B cell (primary cell): ENCODE measurements at regions not wholly inside any gene's neighbourhood (a gene's known extent, or its start where the extent isn't known, plus 50 kb on each side); places are given as distances from the start of the nearest gene placed in this dataset.

Source experiments
- ATAC-seq: fragments of 200-7000 bp; cut with Tn5 transposase; one replicate; pipeline ENCODE4 v1.10.0; 2021; ENCODE audit warnings: low read depth, mild to moderate bottlenecking, moderate number of reproducible peaks, moderate library complexity
- CTCF ChIA-PET: fragments of 350-600 bp; sonication (Branson Sonifier 250); formaldehyde crosslinking; loops from one replicate; lab custom pipeline; 2021; ENCODE audit warnings: antibody characterized with exemption, inconsistent platforms; lab: Charles Lee
- POLR2A ChIA-PET: fragments of 350-600 bp; sonication (Branson Sonifier 250); formaldehyde crosslinking; loops from one replicate; lab custom pipeline; 2021; ENCODE audit warnings: antibody characterized with exemption; lab: Charles Lee
- DNase-seq: peaks from one replicate; pipeline ENCODE4 v3.0.0; 2013
- H2AFZ ChIP-seq: 2 replicates; pipeline ENCODE4 v1.6.1; 2012; ENCODE audit warnings: mild to moderate bottlenecking, low read depth, low read length; ENCODE audit not compliant: insufficient read depth, poor library complexity, severe bottlenecking
- H3K27ac ChIP-seq, 2 donors: 1 replicate in 1 of 2; 2 replicates in 1 of 2; pipeline ENCODE4 v1.5.1; 2012 to 2013; ENCODE audit warnings: low read length in 2 of 2, mild to moderate bottlenecking in 2 of 2, moderate library complexity in 1 of 2
- H3K27me3 ChIP-seq, 4 experiments: fragments of 200-600 bp in 1 of 4; sonication (generic) in 1 of 4; replicated peaks in 1 of 4; 1 replicate in 2 of 4; 2 replicates in 2 of 4; pipeline versions ENCODE4 v1.6.1 to v1.7.0; 2013 to 2016; ENCODE audit warnings: low read length in 3 of 4, mild to moderate bottlenecking in 2 of 4, mixed read lengths in 1 of 4, moderate library complexity in 1 of 4; ENCODE audit not compliant: insufficient read depth in 4 of 4, control insufficient read depth in 3 of 4; ENCODE audit errors: control extremely low read depth in 1 of 4
- H3K36me3 ChIP-seq, 2 experiments: replicated peaks in 1 of 2; 1 replicate in 1 of 2; 2 replicates in 1 of 2; pipeline versions ENCODE4 v1.6.1 to v1.7.1; 2013; ENCODE audit warnings: low read length in 1 of 2; ENCODE audit not compliant: insufficient read depth in 2 of 2, control insufficient read depth in 1 of 2; ENCODE audit errors: control extremely low read depth in 1 of 2, extremely low read depth in 1 of 2
- H3K4me1 ChIP-seq, 2 donors: fragments of 200-600 bp in 1 of 2; sonication (generic) in 1 of 2; 1 replicate in 1 of 2; 2 replicates in 1 of 2; pipeline versions ENCODE4 v1.5.1 to v1.6.1; 2013 to 2017; ENCODE audit warnings: low read length in 2 of 2; ENCODE audit not compliant: control insufficient read depth in 2 of 2, insufficient read depth in 2 of 2
- H3K4me2 ChIP-seq: replicated peaks from 2 replicates; pipeline ENCODE3; 2012; ENCODE audit warnings: mild to moderate bottlenecking, low read depth, low read length; ENCODE audit not compliant: poor library complexity, severe bottlenecking
- H3K4me3 ChIP-seq, 5 experiments: fragments of 200-600 bp in 1 of 5; sonication (generic) in 1 of 5; 1 replicate in 3 of 5; 2 replicates in 2 of 5; pipeline versions ENCODE4 v1.5.1 to v1.7.0; 2011 to 2016; ENCODE audit warnings: low read length in 4 of 5, mild to moderate bottlenecking in 4 of 5, low read depth in 2 of 5, control low read depth in 1 of 5, moderate library complexity in 1 of 5; ENCODE audit not compliant: insufficient read depth in 1 of 5; ENCODE audit errors: control extremely low read depth in 1 of 5, extremely low read depth in 1 of 5
- H3K79me2 ChIP-seq: fragments of 200-600 bp; sonication (generic); one replicate; pipeline ENCODE4 v1.6.0; 2016; ENCODE audit warnings: low read length; ENCODE audit not compliant: control insufficient read depth, insufficient read depth
- H3K9ac ChIP-seq: fragments of 200-600 bp; sonication (generic); 2 replicates; pipeline ENCODE4 v1.6.1; 2017; ENCODE audit warnings: mild to moderate bottlenecking, low read length, moderate library complexity
- H3K9me3 ChIP-seq, 3 donors: one replicate each; pipeline versions ENCODE4 v1.6.1 to v1.7.1; 2013; ENCODE audit warnings: low read length in 2 of 3; ENCODE audit not compliant: control insufficient read depth in 2 of 3, insufficient read depth in 1 of 3; ENCODE audit errors: control extremely low read depth in 1 of 3
- H4K20me1 ChIP-seq: 2 replicates; pipeline ENCODE4 v1.6.0; 2012; ENCODE audit warnings: mild to moderate bottlenecking, low read length; ENCODE audit not compliant: insufficient read depth, control insufficient read depth, poor library complexity, severe bottlenecking
- H3K27ac Mint-ChIP-seq: one replicate; pipeline ENCODE4 v1.8.0; 2021; ENCODE audit warnings: mixed read lengths
- H3K27me3 Mint-ChIP-seq: one replicate; pipeline ENCODE4 v1.8.0; 2021; ENCODE audit warnings: mixed read lengths
- H3K4me1 Mint-ChIP-seq: one replicate; pipeline ENCODE4 v1.8.0; 2021; ENCODE audit warnings: mixed read lengths
- H3K4me3 Mint-ChIP-seq: one replicate; pipeline ENCODE4 v1.8.0; 2021; ENCODE audit warnings: mixed read lengths
- H3K9me3 Mint-ChIP-seq: one replicate; pipeline ENCODE4 v1.8.0; 2022; ENCODE audit warnings: mixed read lengths; ENCODE audit not compliant: insufficient read depth
- CTCF ChIP-seq: fragments of 200-600 bp; IDR thresholded peaks from one replicate; pipeline ENCODE4 v1.8.0; 2022; ENCODE audit warnings: antibody characterized with exemption, mild to moderate bottlenecking
- EZH2 ChIP-seq: IDR thresholded peaks from 2 replicates; pipeline ENCODE4 v1.6.1; 2012; ENCODE audit warnings: borderline replicate concordance, low read depth, mild to moderate bottlenecking, moderate library complexity, low read length; ENCODE audit not compliant: insufficient read depth, poor library complexity, severe bottlenecking
- WGBS: methylation state at CpG from one replicate; pipeline ENCODE4 v1.1.5; 2013; ENCODE audit warnings: missing lambda C conversion rate; ENCODE audit not compliant: insufficient coverage; 5-methylcytosine and 5-hydroxymethylcytosine counted together
- intact Hi-C: fragments of 100-400 bp; cut with micrococcal nuclease; formaldehyde crosslinking; loops from one replicate; pipeline ENCODE4 v1.10.0; 2022

GRCh38 chr15:68485721-68486360 lies 53.9 kb upstream of the ITGA11 start:
- Mint-ChIP-seq H3K27me3 (peaks cover 23% of the 10 kb centered on the region), H3K27ac (no peak overlapping the region), H3K4me3 (no peak overlapping the region), H3K4me1 (no peaks in the 10 kb centered on the region), H3K9me3 (no peaks in the 10 kb centered on the region)
- Histone ChIP-seq H3K27ac (no peak overlapping the region), H3K9me3 (peaks cover 0 to 4% (median 0%) of the 10 kb centered on the region in 3 donors), H3K36me3 (no peaks in the 10 kb centered on the region), H3K4me1 (no peaks in the 10 kb centered on the region), H4K20me1 (no peaks in the 10 kb centered on the region), H3K4me3 (no peak overlapping the region), H2AFZ (no peak overlapping the region), H3K4me2 (no peak overlapping the region), H3K79me2 (no peaks in the 10 kb centered on the region), H3K27me3 (peaks cover 0 to 8% (median 1%) of the 10 kb centered on the region in 4 experiments), H3K9ac (no peak overlapping the region)
- ATAC-seq (no peak), DNase-seq (no peak)
- ChIA-PET CTCF (no interaction called here), POLR2A (no interaction called here)
- 85% methylated on average over 5 of the region's 6 CpGs for WGBS
- intact Hi-C loops, result no loop called here
- TF ChIP-seq CTCF, result no peak
- no peak for TF ChIP-seq EZH2

GRCh38 chr15:68487087-68487843 lies 55.3 kb upstream of the ITGA11 start:
- Histone ChIP-seq H3K79me2 (no peaks in the 10 kb centered on the region), H3K27me3 (peaks cover 0 to 5% (median under 1%) of the 10 kb centered on the region in 4 experiments), H3K4me1 (no peaks in the 10 kb centered on the region), H3K9ac (no peak overlapping the region), H2AFZ (no peak overlapping the region), H3K36me3 (no peaks in the 10 kb centered on the region), H3K9me3 (peaks cover 0 to 4% (median 0%) of the 10 kb centered on the region in 3 donors), H3K4me2 (no peak overlapping the region), H3K4me3 (no peak overlapping the region), H4K20me1 (no peaks in the 10 kb centered on the region), H3K27ac (no peak overlapping the region)
- TF ChIP-seq CTCF (no peak), EZH2 (no peak)
- Mint-ChIP-seq H3K27ac (no peak overlapping the region), H3K4me1 (no peaks in the 10 kb centered on the region), H3K4me3 (no peak overlapping the region), H3K27me3 (peaks cover 22% of the 10 kb centered on the region), H3K9me3 (no peaks in the 10 kb centered on the region)
- ChIA-PET CTCF (no interaction called here), POLR2A (no interaction called here)
- intact Hi-C loops, result no loop called here
- 79% methylated on average over 2 of the region's 5 CpGs for WGBS
- DNase-seq (no peak), ATAC-seq (no peak)
